IMR-90 (cell line): ENCODE measurements at regions not wholly inside any gene's neighbourhood (a gene's known extent, or its start where the extent isn't known, plus 50 kb on each side); places are given as distances from the start of the nearest gene placed in this dataset.

Source experiments
- ATAC-seq: fragments of 200-7000 bp; cut with Tn5 transposase; 2 replicates; pipeline ENCODE4 v1.9.1; 2020; ENCODE audit warnings: low read depth, mild to moderate bottlenecking, moderate library complexity
- BruUV-seq: library from RNA; stranded (reverse); fragments of 400-500 nt; replicated peaks from 2 replicates; lab custom pipeline; 2021; lab: Mats Ljungman, UMichigan
- CTCF ChIA-PET: fragments of 300-600 bp; formaldehyde crosslinking; extraction: SDS; loops from one replicate; lab custom pipeline; 2021; ENCODE audit warnings: antibody characterized with exemption; lab: Yijun Ruan, JAX
- POLR2A ChIA-PET: fragments of 300-600 bp; sonication (Branson Sonifier 250); formaldehyde crosslinking; loops from one replicate; lab custom pipeline; 2022; ENCODE audit warnings: antibody characterized with exemption; ENCODE audit not compliant: unreplicated experiment; lab: Charles Lee
- DNase-seq: peaks from one replicate; pipeline ENCODE4 v3.0.0; 2013
- H2AFZ ChIP-seq: replicated peaks from 2 replicates; pipeline ENCODE3; 2013; ENCODE audit warnings: low read length, mild to moderate bottlenecking; ENCODE audit not compliant: poor library complexity
- H2AK5ac ChIP-seq: 2 replicates; pipeline ENCODE4 v1.6.1; 2013; ENCODE audit warnings: low read depth, low read length, inconsistent platforms
- H2AK9ac ChIP-seq: replicated peaks from 2 replicates; pipeline ENCODE3; 2013; ENCODE audit warnings: mild to moderate bottlenecking, low read depth, low read length, moderate library complexity; ENCODE audit not compliant: poor library complexity
- H2BK120ac ChIP-seq: 2 replicates; pipeline ENCODE4 v1.6.1; 2013; ENCODE audit warnings: low read depth, low read length, inconsistent platforms
- H2BK15ac ChIP-seq: 3 replicates; pipeline ENCODE4 v1.6.1; 2013; ENCODE audit warnings: low read depth, low read length, inconsistent platforms
- H2BK20ac ChIP-seq: 2 replicates; pipeline ENCODE4 v1.6.1; 2013; ENCODE audit warnings: low read depth, mild to moderate bottlenecking, inconsistent platforms, low read length, moderate library complexity
- H2BK5ac ChIP-seq: 2 replicates; pipeline ENCODE4 v1.6.1; 2013; ENCODE audit warnings: mild to moderate bottlenecking, low read depth, low read length, inconsistent platforms; ENCODE audit not compliant: poor library complexity, severe bottlenecking
- H3K14ac ChIP-seq: replicated peaks from 2 replicates; pipeline ENCODE4 v1.6.1; 2013; ENCODE audit warnings: low read depth, low read length, inconsistent platforms
- H3K18ac ChIP-seq: 2 replicates; pipeline ENCODE4 v1.6.1; 2013; ENCODE audit warnings: low read depth, low read length, control low read depth
- H3K23ac ChIP-seq: 2 replicates; pipeline ENCODE4 v1.6.1; 2013; ENCODE audit warnings: low read depth, low read length, inconsistent platforms
- H3K27ac ChIP-seq: 2 replicates; pipeline ENCODE4 v1.5.1; 2013; ENCODE audit warnings: mild to moderate bottlenecking, control low read depth, low read length; ENCODE audit not compliant: insufficient read depth
- H3K27me3 ChIP-seq: 2 replicates; pipeline ENCODE4 v1.6.1; 2013; ENCODE audit warnings: low read length; ENCODE audit not compliant: control insufficient read depth, insufficient read depth
- H3K36me3 ChIP-seq: 2 replicates; pipeline ENCODE4 v1.6.1; 2013; ENCODE audit warnings: low read length, mixed read lengths; ENCODE audit not compliant: control insufficient read depth, insufficient read depth
- H3K4ac ChIP-seq: 2 replicates; pipeline ENCODE4 v1.6.1; 2013; ENCODE audit warnings: low read depth, low read length, inconsistent platforms
- H3K4me1 ChIP-seq: 2 replicates; pipeline ENCODE4 v1.6.1; 2013; ENCODE audit warnings: low read length, mixed read lengths; ENCODE audit not compliant: control insufficient read depth, insufficient read depth
- H3K4me2 ChIP-seq: 2 replicates; pipeline ENCODE4 v1.6.1; 2013; ENCODE audit warnings: low read depth, mild to moderate bottlenecking, control low read depth, low read length, moderate library complexity
- H3K4me3 ChIP-seq: 2 replicates; pipeline ENCODE4 v1.5.1; 2013; ENCODE audit warnings: low read depth, mild to moderate bottlenecking, control low read depth, low read length, moderate library complexity; ENCODE audit not compliant: insufficient read depth
- H3K56ac ChIP-seq: 2 replicates; pipeline ENCODE4 v1.6.1; 2013; ENCODE audit warnings: low read length, inconsistent platforms; ENCODE audit not compliant: insufficient read depth; ENCODE audit errors: extremely low read depth
- H3K79me1 ChIP-seq, 2 experiments: 2 replicates each; pipeline ENCODE4 v1.6.1; 2013; ENCODE audit warnings: low read length in 2 of 2, inconsistent platforms in 1 of 2, low read depth in 1 of 2
- H3K9ac ChIP-seq: 2 replicates; pipeline ENCODE4 v1.6.1; 2013; ENCODE audit warnings: low read depth, low read length, control low read depth
- H3K9me1 ChIP-seq: 2 replicates; pipeline ENCODE4 v1.6.1; 2013; ENCODE audit warnings: low read length, inconsistent platforms; ENCODE audit not compliant: insufficient read depth
- H3K9me3 ChIP-seq: 2 replicates; pipeline ENCODE4 v1.6.1; 2013; ENCODE audit warnings: low read length; ENCODE audit not compliant: control insufficient read depth, insufficient read depth
- H4K20me1 ChIP-seq: 2 replicates; pipeline ENCODE4 v1.6.1; 2013; ENCODE audit warnings: low read length, inconsistent platforms; ENCODE audit not compliant: insufficient read depth
- H4K5ac ChIP-seq: 2 replicates; pipeline ENCODE4 v1.6.1; 2013; ENCODE audit warnings: mild to moderate bottlenecking, low read depth, low read length, control low read depth
- H4K8ac ChIP-seq, 2 experiments: 2 replicates each; pipeline ENCODE4 v1.6.1; 2013; ENCODE audit warnings: low read depth in 2 of 2, low read length in 2 of 2, control low read depth in 1 of 2, inconsistent platforms in 1 of 2
- H4K91ac ChIP-seq: 2 replicates; pipeline ENCODE4 v1.6.1; 2013; ENCODE audit warnings: low read depth, low read length, inconsistent platforms; ENCODE audit not compliant: insufficient read depth
- BHLHE40 ChIP-seq: fragments of 150-350 bp; IDR thresholded peaks from 2 replicates; pipeline ENCODE4 v1.6.1; 2016; ENCODE audit warnings: mild to moderate bottlenecking, low read depth, low read length
- CHD1 ChIP-seq: IDR thresholded peaks from 2 replicates; pipeline ENCODE4 v1.6.1; 2012; ENCODE audit warnings: low read depth, low read length, improper control_type of control experiment
- CTCF ChIP-seq: conservative IDR thresholded peaks from 2 replicates; pipeline ENCODE4 v1.5.1; 2012; ENCODE audit warnings: mild to moderate bottlenecking, low read depth, low read length, improper control_type of control experiment
- FOS ChIP-seq: fragments of 150-350 bp; IDR thresholded peaks from 2 replicates; pipeline ENCODE4 v1.6.1; 2016; ENCODE audit warnings: low read depth, low read length
- MAZ ChIP-seq: IDR thresholded peaks from 2 replicates; pipeline ENCODE4 v1.6.1; 2012; ENCODE audit warnings: low read depth, mild to moderate bottlenecking, low read length, improper control_type of control experiment, moderate library complexity, borderline replicate concordance
- NFE2L2 ChIP-seq: fragments of 150-350 bp; IDR thresholded peaks from 2 replicates; pipeline ENCODE4 v1.6.1; 2016; ENCODE audit warnings: low read depth, mild to moderate bottlenecking, low read length
- POLR2A ChIP-seq: IDR thresholded peaks from 2 replicates; pipeline ENCODE4 v1.6.1; 2012; ENCODE audit warnings: mild to moderate bottlenecking, low read depth, low read length
- WGBS, 2 experiments: methylation state at CpG; one replicate each; pipeline versions ENCODE4 v1.1.5 to v1.1.7; 2013; ENCODE audit warnings: missing lambda C conversion rate in 2 of 2; ENCODE audit not compliant: insufficient read length in 1 of 2; ENCODE audit errors: extremely low coverage in 2 of 2; 5-methylcytosine and 5-hydroxymethylcytosine counted together
- dilution Hi-C: fragments of 300-500 bp; cut with HindIII; formaldehyde crosslinking; loops from one replicate; pipeline ENCODE4 v1.14.3; 2018; ENCODE audit warnings: low sequenced_read_pairs; ENCODE audit not compliant: unreplicated experiment
- in situ Hi-C: fragments of 300-500 bp; cut with MboI; formaldehyde crosslinking; loops from 3 replicates; pipeline ENCODE4 v1.14.3; 2019; ENCODE audit warnings: low sequenced_read_pairs, inconsistent platforms, mixed read lengths
- intact Hi-C: fragments of 100-400 bp; cut with micrococcal nuclease; formaldehyde crosslinking; loops from 2 replicates; pipeline ENCODE4 v1.10.0; 2022
- TF ChIP-seq, protein P1 (sequence below): fragments of 150-350 bp; IDR thresholded peaks from 2 replicates; pipeline ENCODE4 v1.6.1; 2017; ENCODE audit warnings: mild to moderate bottlenecking, antibody characterized with exemption, low read length, low read depth
- TF ChIP-seq, protein P2 (sequence below): fragments of 150-350 bp; IDR thresholded peaks from 2 replicates; pipeline ENCODE4 v1.6.1; 2016; ENCODE audit warnings: low read depth, mild to moderate bottlenecking, low read length, moderate library complexity, borderline replicate concordance

DNA sequence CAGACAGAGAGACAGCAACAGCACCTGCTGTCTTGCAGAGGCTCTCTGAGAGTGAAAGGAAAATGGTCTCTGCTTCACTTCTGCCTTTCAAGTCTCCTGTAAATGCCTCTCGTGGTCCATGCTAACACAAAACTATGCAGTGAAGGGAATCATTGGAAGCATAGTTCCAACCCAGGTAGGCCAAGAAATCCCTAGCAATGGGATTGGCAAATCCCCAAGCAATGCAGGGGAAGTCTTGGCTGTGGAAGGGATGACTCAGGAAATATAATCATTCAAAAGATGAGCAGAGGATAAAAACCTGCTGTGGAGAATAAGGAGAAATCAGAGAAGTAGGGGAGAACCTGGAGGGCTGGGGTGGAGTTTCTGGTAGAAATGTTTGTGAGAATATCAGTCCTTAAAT, 216.1 kb upstream of the ZBED5 start:
- Histone ChIP-seq H2AK5ac (no peak overlapping the region), H3K18ac (no peak overlapping the region), H2AFZ (no peak overlapping the region), H3K14ac (no peak overlapping the region), H4K5ac (no peak overlapping the region), H3K27me3 (peaks cover 69% of the 10 kb centered on the region), H3K4me3 (no peak overlapping the region), H3K9ac (no peak overlapping the region), H2BK120ac (no peak overlapping the region), H3K4ac (no peak overlapping the region), H3K56ac (no peak overlapping the region), H3K9me1 (no peaks in the 10 kb centered on the region), H2AK9ac (no peak overlapping the region), H3K79me1 (no peaks in the 10 kb centered on the region), H4K8ac (no peak overlapping the region), H3K23ac (no peak overlapping the region), H2BK5ac (no peak overlapping the region), H2BK20ac (no peak overlapping the region), H3K4me1 (no peaks in the 10 kb centered on the region), H3K4me2 (no peak overlapping the region), H4K91ac (no peak overlapping the region), H3K9me3 (no peaks in the 10 kb centered on the region), H3K36me3 (no peaks in the 10 kb centered on the region), H2BK15ac (no peak overlapping the region), H4K20me1 (no peaks in the 10 kb centered on the region; the same call in 1 of the 2 replicates), H3K27ac (no peak overlapping the region)
- CTCF ChIA-PET: interaction anchor here (0.6 kb wide), 1 partner anchor 14 kb away, joined by 3 read pairs; no protein-coding TSS in a partner anchor
- TF ChIP-seq, protein P1, sequence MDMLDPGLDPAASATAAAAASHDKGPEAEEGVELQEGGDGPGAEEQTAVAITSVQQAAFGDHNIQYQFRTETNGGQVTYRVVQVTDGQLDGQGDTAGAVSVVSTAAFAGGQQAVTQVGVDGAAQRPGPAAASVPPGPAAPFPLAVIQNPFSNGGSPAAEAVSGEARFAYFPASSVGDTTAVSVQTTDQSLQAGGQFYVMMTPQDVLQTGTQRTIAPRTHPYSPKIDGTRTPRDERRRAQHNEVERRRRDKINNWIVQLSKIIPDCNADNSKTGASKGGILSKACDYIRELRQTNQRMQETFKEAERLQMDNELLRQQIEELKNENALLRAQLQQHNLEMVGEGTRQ: no peak
- TF ChIP-seq NFE2L2: no peak
- TF ChIP-seq FOS: no peak
- no peak for TF ChIP-seq POLR2A
- no peak for TF ChIP-seq CTCF
- TF ChIP-seq BHLHE40: no peak
- TF ChIP-seq, protein P2, sequence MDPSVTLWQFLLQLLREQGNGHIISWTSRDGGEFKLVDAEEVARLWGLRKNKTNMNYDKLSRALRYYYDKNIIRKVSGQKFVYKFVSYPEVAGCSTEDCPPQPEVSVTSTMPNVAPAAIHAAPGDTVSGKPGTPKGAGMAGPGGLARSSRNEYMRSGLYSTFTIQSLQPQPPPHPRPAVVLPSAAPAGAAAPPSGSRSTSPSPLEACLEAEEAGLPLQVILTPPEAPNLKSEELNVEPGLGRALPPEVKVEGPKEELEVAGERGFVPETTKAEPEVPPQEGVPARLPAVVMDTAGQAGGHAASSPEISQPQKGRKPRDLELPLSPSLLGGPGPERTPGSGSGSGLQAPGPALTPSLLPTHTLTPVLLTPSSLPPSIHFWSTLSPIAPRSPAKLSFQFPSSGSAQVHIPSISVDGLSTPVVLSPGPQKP: no peak
- no peak for TF ChIP-seq CHD1
- no peak for TF ChIP-seq MAZ
- no TSS peak for BruUV-seq
- WGBS, 2 experiments: no CpG with 5 or more reads among the region's 1 CpG
- POLR2A ChIA-PET: no interaction called here
- dilution Hi-C loops: no loop called here
- DNase-seq (no peak), ATAC-seq (no peak)
- intact Hi-C loops: no loop called here
- in situ Hi-C loops: no loop called here
